GM12892 (cell line): ENCODE measurements at regions not wholly inside any gene's neighbourhood (a gene's known extent, or its start where the extent isn't known, plus 50 kb on each side); places are given as distances from the start of the nearest gene placed in this dataset.

ENCODE experiments used
- DNase-seq: peaks from one replicate; pipeline ENCODE4 v3.0.0; 2011; ENCODE audit not compliant: insufficient read length
- FAIRE-seq: peaks from 2 replicates; lab custom pipeline; 2011; peaks lifted over from hg19 to GRCh38; lab: Jason Lieb, UNC
- POLR2A ChIP-seq: IDR thresholded peaks from 2 replicates; pipeline ENCODE4 v1.6.1; 2011; ENCODE audit warnings: low read depth, low read length, control low read depth
- POLR2AphosphoS5 ChIP-seq: IDR thresholded peaks from 2 replicates; pipeline ENCODE4 v1.6.1; 2011; ENCODE audit warnings: low read depth, low read length, control low read depth
- TAF1 ChIP-seq: IDR thresholded peaks from 2 replicates; pipeline ENCODE4 v1.6.1; 2011; ENCODE audit warnings: low read depth, mild to moderate bottlenecking, control low read depth, low read length, borderline replicate concordance

DNA sequence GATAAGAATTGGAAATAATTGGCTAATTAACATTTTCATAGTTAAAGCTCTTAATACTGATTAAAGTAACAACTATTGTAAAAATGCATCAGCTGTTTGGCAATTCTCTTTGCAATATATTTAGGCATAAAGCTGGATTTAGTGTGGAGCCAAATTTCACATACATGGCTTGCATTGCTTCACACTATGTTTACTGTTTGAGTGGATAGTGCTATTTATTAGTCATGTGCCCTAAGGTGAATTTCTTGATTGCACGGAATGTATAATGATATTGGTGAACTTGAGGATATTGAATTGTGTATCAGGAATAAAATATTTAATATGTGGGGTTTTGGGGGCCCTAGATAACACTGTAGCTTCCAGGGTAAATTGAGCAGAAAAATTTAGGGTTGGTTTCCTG, 100.9 kb downstream of the AASDHPPT start:
- DNase-seq (no peak), FAIRE-seq (no peak)
- TF ChIP-seq TAF1, result no peak
- TF ChIP-seq POLR2A, result no peak
- no peak for TF ChIP-seq POLR2AphosphoS5

DNA sequence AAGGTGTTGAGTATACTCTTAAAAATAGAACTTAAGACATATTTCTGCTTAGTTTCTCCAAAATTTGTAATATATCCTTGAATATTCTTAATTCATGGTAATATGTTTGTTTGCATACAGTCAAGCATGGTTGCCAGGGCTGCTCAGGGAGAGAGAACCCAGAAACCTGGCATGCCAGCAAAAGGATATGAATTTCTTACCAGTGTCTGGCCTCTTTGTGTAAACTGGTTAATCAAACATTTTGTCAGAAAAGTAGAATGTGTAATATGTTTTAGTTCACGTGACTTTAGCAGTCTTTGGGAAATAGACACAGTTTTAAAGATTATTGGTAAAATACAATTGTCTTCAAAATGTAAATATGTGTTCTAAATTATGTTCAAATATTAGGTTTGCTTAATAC, 101.6 kb downstream of the AASDHPPT start:
- FAIRE-seq (no peak), DNase-seq (no peak)
- TF ChIP-seq POLR2A, result no peak
- TF ChIP-seq POLR2AphosphoS5, result no peak
- no peak for TF ChIP-seq TAF1

DNA sequence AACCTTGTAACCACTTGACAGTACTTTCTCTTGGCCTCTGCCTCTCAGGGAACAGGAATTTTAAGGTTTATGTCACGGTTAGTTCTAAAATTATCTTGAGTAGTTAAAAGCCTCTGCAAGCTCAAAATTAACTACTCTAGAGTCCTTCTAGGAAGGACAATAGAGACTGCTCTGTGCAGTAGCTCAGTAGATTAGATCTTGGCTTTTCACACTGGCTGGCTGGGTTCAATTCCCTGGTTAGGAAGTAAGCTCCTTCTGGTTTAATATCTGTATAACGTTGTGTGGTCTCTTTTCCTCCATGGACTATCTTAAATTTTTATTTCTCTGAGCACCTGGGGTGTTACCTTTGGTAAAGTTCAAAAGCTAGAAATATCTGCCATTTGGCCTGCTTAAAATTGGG, 109.2 kb downstream of the AASDHPPT start:
- no peak for DNase-seq
- FAIRE-seq, result no peak
- no peak for TF ChIP-seq POLR2A
- TF ChIP-seq POLR2AphosphoS5, result no peak
- no peak for TF ChIP-seq TAF1

DNA sequence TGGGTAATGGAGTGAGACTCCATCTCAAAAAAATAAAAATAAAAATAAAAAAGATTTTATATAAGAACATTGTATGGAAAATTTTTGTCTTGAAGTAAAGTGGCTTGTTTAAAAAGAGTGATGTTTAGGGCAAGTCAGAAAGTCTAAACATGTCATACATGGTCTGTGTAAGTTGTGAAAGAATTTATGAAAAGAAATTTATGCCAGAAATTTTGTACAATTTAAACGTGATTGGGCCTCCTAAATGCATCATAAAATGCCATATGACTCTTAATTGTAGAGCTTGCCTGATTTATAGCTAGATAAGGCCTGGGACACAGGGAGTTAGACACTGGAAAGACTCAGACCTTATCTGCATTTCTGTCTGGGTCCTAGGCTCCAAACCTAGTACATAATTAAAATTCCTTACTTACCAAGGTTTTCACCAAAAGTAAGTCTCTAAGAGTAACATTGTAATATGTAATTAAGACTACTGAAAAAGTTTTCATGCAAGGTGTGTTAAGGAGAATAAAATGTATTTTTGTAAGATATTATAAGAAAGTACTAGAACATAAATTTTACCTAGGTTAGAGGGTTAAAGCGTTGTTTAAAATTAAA, 110.5 kb downstream of the AASDHPPT start:
- no peak for FAIRE-seq
- TF ChIP-seq POLR2A (no peak), TAF1 (no peak), POLR2AphosphoS5 (no peak)
- no peak for DNase-seq

DNA sequence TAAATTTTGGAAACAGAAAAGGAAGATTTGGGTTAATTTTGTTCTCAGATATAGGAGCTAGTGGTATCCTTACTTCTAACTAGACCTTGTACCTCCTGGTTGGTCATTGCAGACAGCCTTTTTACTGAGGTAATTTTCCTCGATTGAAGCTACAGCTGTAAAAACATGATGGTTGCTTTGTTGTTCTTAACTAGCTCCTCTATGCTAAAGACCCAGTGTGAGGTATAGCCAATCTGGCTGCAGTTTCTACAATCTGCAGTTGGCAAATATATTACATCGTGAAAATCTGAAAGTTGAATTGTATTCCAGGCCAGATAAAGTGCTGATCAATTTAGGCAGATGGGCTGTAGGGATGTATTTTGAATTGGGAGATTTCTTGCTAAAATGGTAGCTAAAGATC, 116.5 kb downstream of the AASDHPPT start:
- DNase-seq, result no peak
- no peak for FAIRE-seq
- no peak for TF ChIP-seq POLR2AphosphoS5

DNA sequence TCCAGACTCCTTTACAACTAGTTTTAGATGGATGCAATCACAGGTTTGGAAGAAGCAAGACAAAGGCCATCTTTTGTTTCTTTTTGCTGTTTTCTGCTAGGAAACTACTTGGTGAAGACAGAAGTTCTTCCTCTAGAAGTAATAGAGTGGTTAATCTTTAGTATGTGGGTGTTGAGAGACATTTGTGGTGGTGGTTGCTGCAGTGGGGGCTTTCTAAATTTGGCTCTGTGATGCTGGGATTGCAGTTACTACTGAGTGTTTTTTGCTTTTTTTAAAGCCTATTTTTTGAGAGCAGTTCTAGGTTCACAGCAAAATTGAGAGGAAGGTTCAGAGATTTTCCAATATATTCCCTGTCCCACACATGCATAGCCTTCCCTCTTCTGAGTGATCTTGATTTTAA, 120.0 kb downstream of the AASDHPPT start:
- TF ChIP-seq POLR2AphosphoS5, result no peak
- TF ChIP-seq POLR2A, result no peak
- no peak for TF ChIP-seq TAF1
- FAIRE-seq, result no peak

DNA sequence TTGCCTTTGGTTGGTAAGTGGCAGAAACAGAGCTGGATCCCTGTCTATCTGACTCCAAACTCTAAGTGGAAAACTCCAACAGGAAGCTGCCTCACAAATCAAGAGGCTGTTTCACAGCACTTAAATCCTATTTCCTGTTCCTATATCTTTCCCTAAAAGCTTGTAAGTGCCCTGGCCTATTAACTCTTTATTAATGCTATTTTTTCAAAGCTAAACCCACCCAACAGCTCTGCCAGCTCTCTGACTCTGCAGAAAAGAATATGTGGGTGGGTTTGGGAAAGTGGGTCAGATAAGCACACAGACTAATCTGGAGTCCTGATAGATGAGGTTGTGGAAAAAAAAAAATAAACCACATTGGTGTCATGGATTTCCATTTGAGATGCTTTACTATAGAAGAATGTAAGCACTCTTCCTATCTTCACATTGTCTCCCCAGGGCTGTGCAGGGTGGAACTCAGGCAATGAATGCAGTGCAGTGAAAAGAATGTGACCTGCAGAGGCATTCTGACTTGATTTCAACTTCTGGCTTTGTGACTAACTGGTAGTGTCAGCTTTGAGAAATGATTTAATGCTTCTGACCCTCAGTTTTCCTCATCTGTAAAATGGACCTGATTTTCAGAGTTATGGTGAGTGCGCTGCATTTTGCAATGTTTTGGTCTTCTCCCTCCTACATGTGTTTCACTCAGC, 125.6 kb downstream of the AASDHPPT start:
- FAIRE-seq (no peak), DNase-seq (no peak)
- TF ChIP-seq POLR2AphosphoS5, result no peak
- TF ChIP-seq POLR2A, result no peak
- TF ChIP-seq TAF1, result no peak

More for the DNA sequence above, 120.0 kb downstream of the AASDHPPT start:
- DNase-seq, result no peak

DNA sequence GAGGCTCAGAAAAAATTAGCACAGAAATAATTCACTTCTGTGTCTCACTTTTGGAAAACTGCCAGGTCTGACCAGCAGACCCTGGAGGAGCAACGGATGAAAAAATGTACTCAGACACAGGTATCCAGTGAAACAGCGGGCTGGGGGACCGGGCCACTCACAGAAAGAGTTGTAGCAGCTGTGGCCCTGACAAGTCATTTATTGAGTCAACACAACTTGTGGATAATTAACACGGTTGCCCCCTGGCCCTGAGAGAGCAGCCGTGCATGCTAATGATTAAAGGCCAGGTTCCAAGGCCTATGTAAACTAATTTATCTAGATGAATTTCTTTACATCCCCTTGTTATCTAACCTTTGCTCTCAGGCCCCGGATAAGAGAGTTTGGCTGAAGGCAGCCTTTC, 131.3 kb downstream of the AASDHPPT start:
- DNase-seq (no peak), FAIRE-seq (no peak)
- TF ChIP-seq TAF1, result no peak
- no peak for TF ChIP-seq POLR2AphosphoS5
- TF ChIP-seq POLR2A, result no peak

DNA sequence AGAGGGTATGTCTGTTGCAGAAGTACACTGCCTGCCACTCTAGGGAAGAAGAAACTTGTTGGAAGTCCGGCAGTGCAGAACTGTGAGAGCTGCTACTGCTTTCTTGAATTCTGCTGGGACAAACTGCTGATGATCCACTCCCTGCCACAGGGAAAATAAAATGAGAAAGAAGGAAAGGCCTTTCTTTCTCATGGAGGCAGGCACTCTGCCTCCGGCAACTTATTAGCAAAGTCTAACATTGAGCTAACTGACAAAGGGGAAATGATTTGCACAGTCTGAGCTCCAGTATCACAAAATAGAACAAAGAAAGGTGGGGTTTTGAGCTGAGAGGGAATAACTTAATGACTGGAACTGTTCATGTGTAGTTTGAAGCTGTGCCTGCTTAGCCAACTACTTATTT, 134.6 kb downstream of the AASDHPPT start:
- no peak for DNase-seq

DNA sequence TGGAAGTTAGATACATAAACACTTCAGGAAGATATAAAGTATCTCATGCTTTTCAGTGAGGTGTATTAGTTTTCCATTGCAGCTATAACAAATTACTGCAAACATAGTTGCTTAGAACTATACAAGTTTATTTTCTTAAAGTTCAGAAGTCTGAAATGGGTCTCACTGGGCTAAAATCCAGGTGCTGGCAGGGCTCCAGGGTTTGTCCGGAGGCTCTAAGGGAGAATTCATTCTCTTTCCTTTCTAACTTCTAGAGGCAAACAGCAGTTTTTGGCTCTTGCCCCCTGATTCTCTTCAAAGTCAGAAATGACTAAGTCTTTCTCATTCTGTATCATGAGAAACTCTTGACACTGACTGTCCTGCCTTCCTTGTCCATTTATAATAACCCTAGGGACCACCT, 138.8 kb downstream of the AASDHPPT start:
- DNase-seq, result no peak
- FAIRE-seq, result no peak

More for the DNA sequence above, 134.6 kb downstream of the AASDHPPT start:
- FAIRE-seq, result no peak
- TF ChIP-seq POLR2AphosphoS5 (no peak), POLR2A (no peak), TAF1 (no peak)

DNA sequence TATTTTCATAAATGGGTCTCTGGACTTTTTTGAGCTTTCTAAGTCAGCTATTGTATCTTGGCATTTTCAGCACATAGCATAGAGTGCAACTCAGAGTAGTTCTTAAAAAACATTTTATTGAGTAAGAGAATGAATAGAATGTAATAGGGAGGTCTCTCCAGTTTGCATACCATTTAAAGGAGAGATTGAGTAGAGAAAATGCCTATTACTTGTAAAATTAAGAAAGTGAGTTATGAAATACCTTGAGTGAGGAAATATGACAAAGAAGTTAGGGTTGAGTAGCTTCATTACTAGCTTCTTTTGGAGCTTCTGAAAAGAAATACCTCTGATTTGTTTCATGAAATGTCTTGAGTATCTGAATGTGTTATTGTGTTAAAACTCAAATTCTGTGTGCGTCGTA, 140.0 kb downstream of the AASDHPPT start:
- TF ChIP-seq TAF1 (no peak), POLR2A (no peak), POLR2AphosphoS5 (no peak)
- FAIRE-seq, result no peak
- DNase-seq, result no peak

More for the DNA sequence above, 138.8 kb downstream of the AASDHPPT start:
- TF ChIP-seq TAF1, result no peak
- TF ChIP-seq POLR2A, result no peak
- TF ChIP-seq POLR2AphosphoS5, result no peak

DNA sequence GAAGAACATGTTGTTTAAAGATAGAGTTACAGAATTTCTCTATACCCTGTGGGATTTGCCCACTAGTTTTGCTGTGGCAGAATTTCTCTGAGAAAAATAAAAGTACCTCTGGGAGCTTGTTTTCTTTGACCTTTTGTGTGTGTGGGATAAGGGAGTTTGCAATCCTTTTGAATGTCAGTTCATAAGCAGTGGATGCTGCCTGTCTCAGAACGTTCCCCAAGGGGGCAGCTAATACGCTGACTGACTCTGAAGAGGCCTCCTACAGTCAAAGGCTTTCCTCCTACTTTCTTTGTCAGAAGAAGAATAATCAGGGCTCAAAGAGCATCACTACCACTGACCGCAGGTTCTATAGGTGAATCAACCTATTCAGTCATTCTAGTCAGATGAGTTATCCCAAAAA, 140.6 kb downstream of the AASDHPPT start:
- DNase-seq, result no peak
- FAIRE-seq, result no peak
- TF ChIP-seq TAF1, result no peak
- TF ChIP-seq POLR2AphosphoS5, result no peak
- TF ChIP-seq POLR2A, result no peak

DNA sequence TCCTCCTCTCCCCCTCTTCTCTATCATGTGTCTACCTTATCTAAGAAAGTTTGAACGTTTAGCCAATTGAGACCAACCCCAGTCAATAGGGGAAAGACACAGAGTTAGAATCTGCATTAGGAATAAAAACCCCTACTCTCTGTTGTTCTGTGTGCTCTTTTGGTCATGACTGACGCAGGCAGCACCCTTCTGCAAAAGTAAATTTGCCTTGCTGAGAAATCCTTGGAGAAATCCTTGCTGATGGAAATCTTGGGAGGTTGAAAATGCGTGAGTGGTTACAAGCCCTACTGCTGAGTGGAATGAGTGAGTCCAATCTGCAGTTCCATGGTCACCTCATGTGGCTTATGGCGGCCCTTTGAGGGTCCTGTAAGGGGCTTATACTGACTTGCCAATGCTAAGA, 145.2 kb downstream of the AASDHPPT start:
- DNase-seq (no peak), FAIRE-seq (no peak)

More for the DNA sequence above, 145.2 kb downstream of the AASDHPPT start:
- TF ChIP-seq TAF1, result no peak
